ENCODE measurements at regions not wholly inside any gene's neighbourhood (a gene's known extent, or its start where the extent isn't known, plus 50 kb on each side); places are given as distances from the start of the nearest gene placed in this dataset.
A peak's percentile ranks its signal among the peaks of the same experiment; 100 is the strongest.
"Not testable (repeated sequence)": the region's sequence is repeated elsewhere in the genome, so short reads cannot be mapped to it uniquely, and the experiment has no call there.

GRCh38 chr18:30689216-30689615 is 353.3 kb downstream of the DSC3 start:
- DNase-seq, result no peak
- no peaks in the 10 kb centered on the region for H3K27me3 Mint-ChIP-seq
- H3K27ac ChIP-seq (ENCODE audit: low read depth, low read length), result no peak overlapping the region
- H3K4me3 ChIP-seq (ENCODE audit: low read length), result no peak overlapping the region
- H3K27ac Mint-ChIP-seq, result no peak overlapping the region
- H3K4me1 Mint-ChIP-seq, result no peaks in the 10 kb centered on the region
- CTCF ChIA-PET, result no interaction called here
- H3K9me3 ChIP-seq (ENCODE audit: low read length), result no peaks in the 10 kb centered on the region
- no peaks in the 10 kb centered on the region for H3K4me1 ChIP-seq (ENCODE audit: insufficient read depth, low read length)
- no peaks in the 10 kb centered on the region for H3K27me3 ChIP-seq (ENCODE audit: insufficient read depth, low read length, poor library complexity, severe bottlenecking)
- no peaks in the 10 kb centered on the region for H3K36me3 ChIP-seq (ENCODE audit: insufficient read depth, low read length)
- POLR2A ChIA-PET, result no interaction called here
- H3K36me3 Mint-ChIP-seq, result no peaks in the 10 kb centered on the region
- no peak overlapping the region for H3K4me3 Mint-ChIP-seq
- peaks cover 9 to 37% (median 16%) of the 10 kb centered on the region in 5 donors for H3K9me3 Mint-ChIP-seq

DNA sequence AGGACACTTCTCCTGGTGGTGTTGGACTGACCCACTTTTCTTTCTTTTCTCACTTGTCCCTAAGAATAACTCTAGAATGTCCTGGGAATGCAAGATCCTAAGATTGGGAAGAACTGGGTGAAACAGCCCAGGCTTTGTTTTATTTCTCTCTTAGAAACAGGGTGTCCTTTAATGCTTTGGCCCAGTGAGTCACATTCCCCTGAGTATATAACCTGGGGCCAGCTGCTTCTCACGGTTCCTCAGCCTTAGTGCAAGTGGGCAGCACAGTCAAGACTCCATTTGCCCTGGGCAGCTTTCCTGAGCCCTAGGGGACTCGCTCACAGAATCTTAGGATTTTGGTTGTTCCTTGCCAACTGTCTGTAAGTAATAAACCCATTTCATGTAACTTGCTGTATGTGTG is 355.0 kb downstream of the DSC3 start:
- Histone ChIP-seq H3K27ac (ENCODE audit: low read depth, low read length) (no peak overlapping the region), H3K4me3 (ENCODE audit: low read length) (no peak overlapping the region), H3K9me3 (ENCODE audit: low read length) (no peaks in the 10 kb centered on the region), H3K27me3 (ENCODE audit: insufficient read depth, low read length, poor library complexity, severe bottlenecking) (no peaks in the 10 kb centered on the region), H3K36me3 (ENCODE audit: insufficient read depth, low read length) (no peaks in the 10 kb centered on the region), H3K4me1 (ENCODE audit: insufficient read depth, low read length) (no peaks in the 10 kb centered on the region)
- ChIA-PET POLR2A (no interaction called here), CTCF (no interaction called here)
- no peak for DNase-seq
- Mint-ChIP-seq H3K4me1 (no peaks in the 10 kb centered on the region), H3K4me3 (no peak overlapping the region), H3K36me3 (no peaks in the 10 kb centered on the region), H3K27me3 (no peaks in the 10 kb centered on the region), H3K27ac (no peak overlapping the region), H3K9me3 (peaks cover 3 to 29% (median 10%) of the 10 kb centered on the region in 5 donors)

DNA sequence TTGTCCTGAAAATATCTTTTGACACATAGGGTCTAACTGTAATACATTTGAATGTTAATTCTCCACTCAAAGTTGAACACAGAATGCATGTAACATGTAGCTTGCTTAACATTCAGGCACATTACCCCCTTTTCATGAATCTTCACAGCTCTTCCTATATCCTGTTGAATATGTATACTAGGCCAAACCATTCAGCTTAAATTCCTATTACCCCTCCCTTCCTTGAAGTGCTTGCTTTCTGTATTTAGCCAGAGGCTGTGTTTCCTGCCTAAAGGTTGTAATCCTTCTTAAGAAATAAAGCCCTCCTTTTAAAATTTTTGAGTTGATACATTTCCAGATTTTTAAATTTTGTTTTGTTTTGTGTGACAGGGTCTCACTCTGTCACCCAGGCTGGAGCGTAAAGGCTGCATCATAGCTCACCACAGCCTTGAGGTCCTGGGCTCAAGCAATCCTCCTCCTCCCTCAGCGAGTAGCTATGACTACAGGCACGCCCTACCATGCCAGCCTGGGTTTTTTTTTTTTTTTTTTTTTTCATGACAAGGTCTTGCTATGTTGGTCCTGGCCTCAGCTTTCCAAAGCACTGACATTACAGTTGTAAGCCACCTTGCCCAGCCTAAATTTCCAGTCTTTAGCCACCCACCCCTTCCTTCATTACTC is 357.6 kb downstream of the DSC3 start:
- DNase-seq, result no peak
- H3K9me3 ChIP-seq (ENCODE audit: low read length), result no peaks in the 10 kb centered on the region
- H3K4me1 ChIP-seq (ENCODE audit: insufficient read depth, low read length), result no peaks in the 10 kb centered on the region
- no peak overlapping the region for H3K27ac ChIP-seq (ENCODE audit: low read depth, low read length)
- no peak overlapping the region for H3K4me3 ChIP-seq (ENCODE audit: low read length)
- peaks cover 0 to 32% (median 11%) of the 10 kb centered on the region in 5 donors for H3K9me3 Mint-ChIP-seq
- no peaks in the 10 kb centered on the region for H3K27me3 ChIP-seq (ENCODE audit: insufficient read depth, low read length, poor library complexity, severe bottlenecking)
- no peak overlapping the region for H3K4me3 Mint-ChIP-seq
- H3K4me1 Mint-ChIP-seq, result no peaks in the 10 kb centered on the region
- ChIA-PET CTCF (no interaction called here), POLR2A (no interaction called here)
- no peaks in the 10 kb centered on the region for H3K36me3 ChIP-seq (ENCODE audit: insufficient read depth, low read length)
- H3K27me3 Mint-ChIP-seq, result peaks cover 0 to 1% of the 10 kb centered on the region in 2 donors
- no peaks in the 10 kb centered on the region for H3K36me3 Mint-ChIP-seq
- H3K27ac Mint-ChIP-seq, result no peak overlapping the region

GRCh38 chr18:30683836-30684235 is 358.7 kb downstream of the DSC3 start:
- peaks cover 0 to 32% (median 11%) of the 10 kb centered on the region in 5 donors for H3K9me3 Mint-ChIP-seq
- POLR2A ChIA-PET, result no interaction called here
- Histone ChIP-seq H3K36me3 (ENCODE audit: insufficient read depth, low read length) (no peaks in the 10 kb centered on the region), H3K9me3 (ENCODE audit: low read length) (no peaks in the 10 kb centered on the region), H3K27me3 (ENCODE audit: insufficient read depth, low read length, poor library complexity, severe bottlenecking) (no peaks in the 10 kb centered on the region), H3K27ac (ENCODE audit: low read depth, low read length) (no peak overlapping the region), H3K4me3 (ENCODE audit: low read length) (no peak overlapping the region), H3K4me1 (ENCODE audit: insufficient read depth, low read length) (no peaks in the 10 kb centered on the region)
- no peak for DNase-seq
- H3K27ac Mint-ChIP-seq, result no peak overlapping the region
- CTCF ChIA-PET, result no interaction called here
- no peak overlapping the region for H3K4me3 Mint-ChIP-seq
- no peaks in the 10 kb centered on the region for H3K36me3 Mint-ChIP-seq
- no peaks in the 10 kb centered on the region for H3K4me1 Mint-ChIP-seq
- peaks cover 0 to 1% of the 10 kb centered on the region in 2 donors for H3K27me3 Mint-ChIP-seq

GRCh38 chr18:30682672-30683071 is 359.9 kb downstream of the DSC3 start:
- no peaks in the 10 kb centered on the region for H3K4me1 Mint-ChIP-seq
- H3K27me3 Mint-ChIP-seq, result peaks cover 0 to 1% of the 10 kb centered on the region in 2 donors
- H3K36me3 ChIP-seq (ENCODE audit: insufficient read depth, low read length), result no peaks in the 10 kb centered on the region

DNA sequence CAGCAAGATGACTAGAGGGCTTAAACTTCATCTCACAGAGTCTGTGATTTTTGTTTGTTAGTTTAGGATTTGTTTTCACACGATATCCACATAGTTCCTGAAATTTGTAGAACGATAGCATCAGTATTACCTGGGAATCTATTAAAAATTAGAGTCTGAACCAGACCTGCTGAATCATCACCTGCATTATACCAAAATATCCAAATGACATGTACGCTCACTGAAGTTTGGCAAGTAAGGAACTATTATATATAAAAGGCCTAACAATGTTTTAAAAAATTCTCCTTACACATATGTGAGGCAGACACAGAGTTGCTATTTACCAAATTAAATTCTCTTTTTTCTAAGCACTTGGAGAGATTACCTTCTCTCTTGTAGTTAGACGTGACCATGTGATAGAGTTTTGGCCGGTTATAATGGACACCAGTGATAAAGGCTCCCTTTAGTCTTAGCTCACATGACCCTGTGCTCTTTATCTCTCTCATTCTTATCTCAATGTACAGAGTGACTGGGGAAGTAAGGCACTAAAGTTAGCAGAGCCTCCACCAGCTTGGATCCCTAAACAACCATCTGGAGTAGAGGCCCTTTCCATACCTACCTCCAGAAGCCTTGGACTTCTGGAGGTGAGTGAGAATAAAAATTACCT is 363.1 kb downstream of the DSC3 start:
- peaks cover 0 to 1% of the 10 kb centered on the region in 2 donors for H3K27me3 Mint-ChIP-seq
- no peak for DNase-seq
- no peaks in the 10 kb centered on the region for H3K4me1 Mint-ChIP-seq
- Histone ChIP-seq H3K4me1 (ENCODE audit: insufficient read depth, low read length) (no peaks in the 10 kb centered on the region), H3K4me3 (ENCODE audit: low read length) (no peak overlapping the region), H3K36me3 (ENCODE audit: insufficient read depth, low read length) (no peaks in the 10 kb centered on the region), H3K9me3 (ENCODE audit: low read length) (no peaks in the 10 kb centered on the region), H3K27ac (ENCODE audit: low read depth, low read length) (peak overlapping the region; percentile 57), H3K27me3 (ENCODE audit: insufficient read depth, low read length, poor library complexity, severe bottlenecking) (no peaks in the 10 kb centered on the region)
- H3K36me3 Mint-ChIP-seq, result no peaks in the 10 kb centered on the region
- ChIA-PET POLR2A (no interaction called here), CTCF (no interaction called here)
- H3K9me3 Mint-ChIP-seq, result peaks cover 0 to 26% (median 5%) of the 10 kb centered on the region in 5 donors
- H3K4me3 Mint-ChIP-seq, result no peak overlapping the region
- H3K27ac Mint-ChIP-seq, result no peak overlapping the region

More at GRCh38 chr18:30682672-30683071, 359.9 kb downstream of the DSC3 start:
- no peak for DNase-seq
- Histone ChIP-seq H3K9me3 (ENCODE audit: low read length) (no peaks in the 10 kb centered on the region), H3K4me3 (ENCODE audit: low read length) (no peak overlapping the region), H3K4me1 (ENCODE audit: insufficient read depth, low read length) (no peaks in the 10 kb centered on the region), H3K27me3 (ENCODE audit: insufficient read depth, low read length, poor library complexity, severe bottlenecking) (no peaks in the 10 kb centered on the region), H3K27ac (ENCODE audit: low read depth, low read length) (no peak overlapping the region)
- Mint-ChIP-seq H3K36me3 (no peaks in the 10 kb centered on the region), H3K27ac (no peak overlapping the region), H3K9me3 (peaks cover 0 to 23% (median 5%) of the 10 kb centered on the region in 5 donors), H3K4me3 (no peak overlapping the region)
- ChIA-PET CTCF (no interaction called here), POLR2A (no interaction called here)

- H3K4me1 Mint-ChIP-seq; H3K4me3 Mint-ChIP-seq; H3K27me3 ChIP-seq (ENCODE audit: insufficient read depth, low read length, poor library complexity, severe bottlenecking); H3K4me3 ChIP-seq (ENCODE audit: low read length); DNase-seq; CTCF ChIA-PET; H3K27me3 Mint-ChIP-seq; H3K27ac ChIP-seq (ENCODE audit: low read depth, low read length); H3K9me3 ChIP-seq (ENCODE audit: low read length); H3K36me3 ChIP-seq (ENCODE audit: insufficient read depth, low read length); H3K36me3 Mint-ChIP-seq; POLR2A ChIA-PET; H3K4me1 ChIP-seq (ENCODE audit: insufficient read depth, low read length); H3K27ac Mint-ChIP-seq: not testable (repeated sequence)
- peaks cover 0 to 21% (median 5%) of the 10 kb centered on the region in 5 donors for H3K9me3 Mint-ChIP-seq
Measured at GRCh38 chr18:30677813-30678212, 364.7 kb downstream of the DSC3 start.

DNA sequence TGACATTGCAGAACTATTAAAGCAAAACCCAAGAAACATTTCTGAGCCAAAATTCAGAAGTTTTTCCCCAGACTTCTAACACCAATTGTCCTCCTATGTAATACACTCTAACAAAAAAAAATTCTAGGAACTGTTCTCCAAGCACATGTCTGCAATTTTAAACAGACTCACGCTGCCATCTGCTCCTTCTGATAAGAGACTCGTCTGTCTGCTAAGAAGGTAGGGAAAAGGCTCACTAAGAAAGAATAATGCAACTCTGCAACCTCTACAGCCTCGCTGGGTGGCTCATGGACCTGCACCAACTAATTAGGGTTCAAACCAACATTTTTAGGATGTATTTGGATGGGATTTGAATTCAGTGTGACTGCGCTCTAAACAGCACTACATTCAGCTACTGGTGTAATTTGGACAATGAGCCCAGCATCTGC is 366.5 kb downstream of the DSC3 start:
- CTCF ChIA-PET, result no interaction called here
- Mint-ChIP-seq H3K27ac (no peak overlapping the region), H3K4me1 (no peaks in the 10 kb centered on the region), H3K36me3 (no peaks in the 10 kb centered on the region), H3K9me3 (peaks cover 2 to 32% (median 3%) of the 10 kb centered on the region in 5 donors), H3K4me3 (no peak overlapping the region), H3K27me3 (no peaks in the 10 kb centered on the region)
- Histone ChIP-seq H3K9me3 (ENCODE audit: low read length) (no peaks in the 10 kb centered on the region), H3K27me3 (ENCODE audit: insufficient read depth, low read length, poor library complexity, severe bottlenecking) (no peaks in the 10 kb centered on the region), H3K4me3 (ENCODE audit: low read length) (no peak overlapping the region), H3K27ac (ENCODE audit: low read depth, low read length) (peak overlapping the region; percentile 35), H3K4me1 (ENCODE audit: insufficient read depth, low read length) (no peaks in the 10 kb centered on the region), H3K36me3 (ENCODE audit: insufficient read depth, low read length) (no peaks in the 10 kb centered on the region)
- no peak for DNase-seq
- POLR2A ChIA-PET, result no interaction called here

Measured in CD8-positive, alpha-beta memory T cell (primary cell).